ENCODE measurements at regions not wholly inside any gene's neighbourhood (a gene's known extent, or its start where the extent isn't known, plus 50 kb on each side); places are given as distances from the start of the nearest gene placed in this dataset.

- no peak for DNase-seq
Observed at GRCh38 chr12:111034886-111035577, 114.7 kb upstream of the MYL2 start.

- DNase-seq = no peak
Observed at GRCh38 chr12:111034083-111034885, 113.9 kb upstream of the MYL2 start, which contains the start of gene CUX2. Gene CUX2 (plus strand): TSS chr12:111034165.

GRCh38 chr12:111033281-111034082 is 113.1 kb upstream of the MYL2 start:
- DNase-seq = no peak

- DNase-seq = no peak
Observed at GRCh38 chr12:111032591-111032919, 112.2 kb upstream of the MYL2 start.

- no peak for DNase-seq
Observed at GRCh38 chr12:111031916-111032590, 111.7 kb upstream of the MYL2 start.

GRCh38 chr12:111030800-111031199 is 110.4 kb upstream of the MYL2 start:
- no peak for DNase-seq

GRCh38 chr12:111029732-111030131 is 109.4 kb upstream of the MYL2 start:
- no peak for DNase-seq

- no peak for DNase-seq
Observed at GRCh38 chr12:111029305-111029704, 108.9 kb upstream of the MYL2 start.

- no peak for DNase-seq
Observed at GRCh38 chr12:111028830-111029229, 108.5 kb upstream of the MYL2 start.

GRCh38 chr12:111027431-111027830 is 107.1 kb upstream of the MYL2 start:
- DNase-seq = no peak

- no peak for DNase-seq
Observed at GRCh38 chr12:111025792-111026430, 105.5 kb upstream of the MYL2 start.

- no peak for DNase-seq
Observed at GRCh38 chr12:111025301-111025700, 104.9 kb upstream of the MYL2 start.

GRCh38 chr12:111024205-111024801 is 103.9 kb upstream of the MYL2 start:
- peak; percentile 9 for DNase-seq

GRCh38 chr12:111022386-111022785 is 102.0 kb upstream of the MYL2 start:
- no peak for DNase-seq

- DNase-seq = no peak
Observed at GRCh38 chr12:111014547-111014946, 94.2 kb upstream of the MYL2 start.

- DNase-seq = no peak
Observed at GRCh38 chr12:111012918-111013317, 92.5 kb upstream of the MYL2 start.

- DNase-seq = no peak
Observed at GRCh38 chr12:111011999-111012600, 91.7 kb upstream of the MYL2 start.

GRCh38 chr12:111010916-111011657 is 90.7 kb upstream of the MYL2 start:
- DNase-seq = no peak

- DNase-seq = no peak
Observed at GRCh38 chr12:111010061-111010460, 89.7 kb upstream of the MYL2 start.

- no peak for DNase-seq
Observed at GRCh38 chr12:111006621-111007020, 86.2 kb upstream of the MYL2 start.

- DNase-seq = no peak
Observed at GRCh38 chr12:110998971-110999370, 78.6 kb upstream of the MYL2 start.
